OCI-LY7 (cell line): ENCODE measurements at regions not wholly inside any gene's neighbourhood (a gene's known extent, or its start where the extent isn't known, plus 50 kb on each side); places are given as distances from the start of the nearest gene placed in this dataset.

Experiments
- BruUV-seq: library from RNA; stranded (reverse); fragments of 400-500 nt; replicated peaks from 2 replicates; lab custom pipeline; 2021; lab: Mats Ljungman, UMichigan
- CTCF ChIA-PET: fragments of 300-600 bp; sonication (Branson Sonifier 250); formaldehyde crosslinking; loops from one replicate; lab custom pipeline; 2022; ENCODE audit warnings: antibody characterized with exemption; ENCODE audit not compliant: unreplicated experiment; lab: Charles Lee
- POLR2A ChIA-PET: fragments of 300-600 bp; sonication (Branson Sonifier 250); formaldehyde crosslinking; loops from one replicate; lab custom pipeline; 2022; ENCODE audit warnings: antibody characterized with exemption; lab: Charles Lee
- DNase-seq: peaks from one replicate; pipeline ENCODE4 v3.0.0-alpha.2; 2015; ENCODE audit warnings: low spot score
- H2AFZ ChIP-seq: fragments of 200-600 bp; sonication (generic), shearing (Covaris generic); 2 replicates; pipeline ENCODE4 v1.6.1; 2014; ENCODE audit warnings: mild to moderate bottlenecking, antibody characterized with exemption, low read length, moderate library complexity
- H3K27ac ChIP-seq: fragments of 200-600 bp; sonication (generic); 2 replicates; pipeline ENCODE4 v1.5.1; 2014; ENCODE audit warnings: mixed run types, low read depth, mild to moderate bottlenecking, moderate library complexity, low read length, inconsistent platforms; ENCODE audit not compliant: poor library complexity, severe bottlenecking
- H3K36me3 ChIP-seq: fragments of 200-600 bp; sonication (generic); 2 replicates; pipeline ENCODE4 v1.6.1; 2014; ENCODE audit warnings: mild to moderate bottlenecking, antibody characterized with exemption, low read length, moderate library complexity, mixed read lengths; ENCODE audit not compliant: insufficient read depth
- H3K4me1 ChIP-seq: fragments of 200-600 bp; sonication (generic); 2 replicates; pipeline ENCODE4 v1.5.1; 2014; ENCODE audit warnings: mild to moderate bottlenecking, low read length; ENCODE audit not compliant: insufficient read depth, poor library complexity, severe bottlenecking
- H3K4me2 ChIP-seq: fragments of 200-600 bp; sonication (generic); 2 replicates; pipeline ENCODE4 v1.6.1; 2014; ENCODE audit warnings: mild to moderate bottlenecking, low read length
- H3K4me3 ChIP-seq: fragments of 200-600 bp; sonication (generic); 2 replicates; pipeline ENCODE4 v1.5.1; 2014; ENCODE audit warnings: mild to moderate bottlenecking, low read depth, low read length; ENCODE audit not compliant: poor library complexity, severe bottlenecking
- H3K79me2 ChIP-seq: fragments of 200-600 bp; sonication (generic); 2 replicates; pipeline ENCODE4 v1.6.1; 2016; ENCODE audit warnings: low read depth, mild to moderate bottlenecking, low read length, moderate library complexity, mixed read lengths; ENCODE audit not compliant: insufficient read depth
- H3K9me2 ChIP-seq: fragments of 200-600 bp; sonication (generic); 2 replicates; pipeline ENCODE4 v1.6.1; 2016; ENCODE audit warnings: mild to moderate bottlenecking, low read length, mixed read lengths; ENCODE audit not compliant: insufficient read depth
- H3K9me3 ChIP-seq: fragments of 200-600 bp; sonication (generic); 2 replicates; pipeline ENCODE4 v1.6.1; 2014; ENCODE audit warnings: mild to moderate bottlenecking, mixed run types, low read length, mixed read lengths
- H4K20me1 ChIP-seq: fragments of 200-600 bp; sonication (generic); 2 replicates; pipeline ENCODE4 v1.6.1; 2014; ENCODE audit warnings: mild to moderate bottlenecking, antibody characterized with exemption, low read length, moderate library complexity, mixed read lengths; ENCODE audit not compliant: insufficient read depth
- EZH2phosphoT487 ChIP-seq: fragments of 200-600 bp; sonication (generic); IDR thresholded peaks from 2 replicates; pipeline ENCODE4 v1.6.1; 2018; ENCODE audit warnings: low read depth, borderline replicate concordance, mild to moderate bottlenecking, mixed run types, antibody characterized with exemption, low read length, moderate library complexity, mixed read lengths
- intact Hi-C: fragments of 100-400 bp; cut with micrococcal nuclease; formaldehyde crosslinking; loops from one replicate; pipeline ENCODE4 v1.10.0; 2022; ENCODE audit not compliant: unreplicated experiment
- TF ChIP-seq, protein P1 (sequence below): fragments of 200-600 bp; sonication (generic); conservative IDR thresholded peaks from 2 replicates; pipeline ENCODE4 v1.5.1; 2014; ENCODE audit warnings: mild to moderate bottlenecking, antibody characterized with exemption, low read length, moderate library complexity, mixed read lengths

DNA sequence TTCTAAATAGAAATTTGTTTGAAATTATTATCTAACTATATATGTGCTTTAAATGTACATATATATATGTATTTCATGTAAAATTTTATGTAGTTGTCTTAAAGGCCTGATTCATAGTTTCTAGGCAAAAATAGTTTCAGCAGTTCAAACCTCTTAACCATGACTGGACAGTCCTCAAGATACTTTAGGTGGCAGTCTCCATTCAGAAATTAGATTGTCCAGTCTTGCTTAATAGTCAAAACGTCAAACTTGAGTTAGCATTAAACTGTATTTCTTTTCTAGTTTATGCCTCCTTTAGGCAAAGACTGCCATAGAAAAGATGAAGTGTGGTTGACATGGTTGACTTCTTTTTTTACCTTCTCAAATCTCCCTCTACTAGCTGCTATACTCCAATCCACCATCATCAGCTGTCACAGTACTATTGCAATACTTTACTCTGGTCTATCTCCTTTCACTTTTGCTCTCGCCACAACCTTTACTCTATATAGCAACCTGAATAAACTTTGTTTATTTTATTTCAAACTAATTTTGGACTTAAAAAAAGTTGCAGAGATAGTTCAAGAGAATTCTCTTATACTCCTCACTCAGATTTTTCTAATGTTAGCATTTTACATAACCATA lies 395.6 kb upstream of the DIPK2B start:
- ChIA-PET POLR2A (no interaction called here), CTCF (no interaction called here)
- no peak overlapping the region for H3K27ac ChIP-seq
- no peak overlapping the region for H3K4me3 ChIP-seq
- no peak overlapping the region for H3K4me2 ChIP-seq
- no peaks in the 10 kb centered on the region for H3K79me2 ChIP-seq
- intact Hi-C loops, result no loop called here
- DNase-seq, result no peak
- no peaks in the 10 kb centered on the region for H3K36me3 ChIP-seq
- BruUV-seq, result no TSS peak
- no peaks in the 10 kb centered on the region for H3K9me2 ChIP-seq
- H2AFZ ChIP-seq, result no peak overlapping the region
- no peaks in the 10 kb centered on the region for H4K20me1 ChIP-seq
- no peaks in the 10 kb centered on the region for H3K9me3 ChIP-seq
- no peaks in the 10 kb centered on the region for H3K4me1 ChIP-seq
- no peak for TF ChIP-seq EZH2phosphoT487
- TF ChIP-seq, protein P1, sequence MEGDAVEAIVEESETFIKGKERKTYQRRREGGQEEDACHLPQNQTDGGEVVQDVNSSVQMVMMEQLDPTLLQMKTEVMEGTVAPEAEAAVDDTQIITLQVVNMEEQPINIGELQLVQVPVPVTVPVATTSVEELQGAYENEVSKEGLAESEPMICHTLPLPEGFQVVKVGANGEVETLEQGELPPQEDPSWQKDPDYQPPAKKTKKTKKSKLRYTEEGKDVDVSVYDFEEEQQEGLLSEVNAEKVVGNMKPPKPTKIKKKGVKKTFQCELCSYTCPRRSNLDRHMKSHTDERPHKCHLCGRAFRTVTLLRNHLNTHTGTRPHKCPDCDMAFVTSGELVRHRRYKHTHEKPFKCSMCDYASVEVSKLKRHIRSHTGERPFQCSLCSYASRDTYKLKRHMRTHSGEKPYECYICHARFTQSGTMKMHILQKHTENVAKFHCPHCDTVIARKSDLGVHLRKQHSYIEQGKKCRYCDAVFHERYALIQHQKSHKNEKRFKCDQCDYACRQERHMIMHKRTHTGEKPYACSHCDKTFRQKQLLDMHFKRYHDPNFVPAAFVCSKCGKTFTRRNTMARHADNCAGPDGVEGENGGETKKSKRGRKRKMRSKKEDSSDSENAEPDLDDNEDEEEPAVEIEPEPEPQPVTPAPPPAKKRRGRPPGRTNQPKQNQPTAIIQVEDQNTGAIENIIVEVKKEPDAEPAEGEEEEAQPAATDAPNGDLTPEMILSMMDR, result no peak

DNA sequence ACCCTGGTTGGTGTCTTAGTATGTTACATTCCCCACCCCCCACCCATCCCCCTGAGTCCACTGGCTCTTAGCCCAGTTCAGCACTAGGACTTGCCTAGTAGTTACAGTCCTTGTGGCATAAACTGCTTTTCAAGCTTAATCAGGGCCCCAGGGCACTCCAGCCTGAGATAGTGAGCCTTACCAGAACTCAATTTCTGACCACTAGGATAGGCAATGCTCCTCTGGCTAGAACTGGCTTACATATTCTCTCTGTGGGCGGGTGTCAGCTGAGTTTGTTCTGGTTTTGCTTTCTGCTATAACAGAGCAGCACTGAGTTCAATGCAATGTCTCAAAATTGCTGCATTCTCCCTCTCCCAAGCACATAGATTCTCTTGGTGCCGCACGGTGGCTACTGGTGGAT lies 391.4 kb upstream of the DIPK2B start:
- no peak overlapping the region for H3K4me2 ChIP-seq
- TF ChIP-seq, protein P1, result no peak
- TF ChIP-seq EZH2phosphoT487, result no peak
- H3K4me1 ChIP-seq, result no peaks in the 10 kb centered on the region
- H3K4me3 ChIP-seq, result no peak overlapping the region
- no TSS peak for BruUV-seq
- no peak for DNase-seq
- no peak overlapping the region for H2AFZ ChIP-seq
- no peaks in the 10 kb centered on the region for H3K36me3 ChIP-seq
- no peaks in the 10 kb centered on the region for H3K79me2 ChIP-seq
- intact Hi-C loops, result no loop called here
- H3K9me2 ChIP-seq, result no peaks in the 10 kb centered on the region
- H3K27ac ChIP-seq, result no peak overlapping the region
- no peaks in the 10 kb centered on the region for H4K20me1 ChIP-seq
- ChIA-PET CTCF (no interaction called here), POLR2A (no interaction called here)
- H3K9me3 ChIP-seq, result no peaks in the 10 kb centered on the region

DNA sequence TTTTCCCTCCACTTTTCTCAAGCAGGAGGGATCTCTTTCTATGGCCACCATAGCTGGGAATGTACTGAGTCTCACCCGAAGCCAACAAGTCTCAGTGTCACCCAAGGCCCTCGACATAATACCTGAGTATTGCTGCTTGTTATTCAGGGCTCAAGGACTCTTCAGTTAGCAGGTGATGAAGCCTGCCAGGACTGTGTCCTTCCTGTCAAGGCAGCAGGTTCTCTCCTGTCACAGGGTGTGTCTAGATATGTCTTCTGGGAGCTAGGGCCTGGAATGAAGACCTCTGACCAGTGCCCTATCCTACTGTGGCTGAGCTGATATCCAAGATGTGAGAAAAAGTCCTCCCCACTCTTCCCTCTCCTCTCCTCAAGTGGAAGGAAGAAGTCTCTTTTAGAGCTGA lies 391.0 kb upstream of the DIPK2B start:
- no peak overlapping the region for H3K4me2 ChIP-seq
- H4K20me1 ChIP-seq, result no peaks in the 10 kb centered on the region
- DNase-seq, result no peak
- H3K9me3 ChIP-seq, result no peaks in the 10 kb centered on the region
- no peaks in the 10 kb centered on the region for H3K36me3 ChIP-seq
- intact Hi-C loops, result no loop called here
- H3K27ac ChIP-seq, result no peak overlapping the region
- no peak for TF ChIP-seq EZH2phosphoT487
- TF ChIP-seq, protein P1, result no peak
- ChIA-PET CTCF (no interaction called here), POLR2A (no interaction called here)
- H3K4me3 ChIP-seq, result no peak overlapping the region
- H3K79me2 ChIP-seq, result no peaks in the 10 kb centered on the region
- no TSS peak for BruUV-seq
- H2AFZ ChIP-seq, result no peak overlapping the region
- H3K4me1 ChIP-seq, result no peaks in the 10 kb centered on the region
- H3K9me2 ChIP-seq, result no peaks in the 10 kb centered on the region
